DND-41 (cell line): ENCODE measurements at regions not wholly inside any gene's neighbourhood (a gene's known extent, or its start where the extent isn't known, plus 50 kb on each side); places are given as distances from the start of the nearest gene placed in this dataset.

Source experiments
- ATAC-seq: fragments of 200-7000 bp; cut with Tn5 transposase; 3 replicates; pipeline ENCODE4 v1.9.1; 2021; ENCODE audit warnings: low read depth; ENCODE audit not compliant: insufficient read depth
- DNase-seq: peaks from one replicate; pipeline ENCODE4 v3.0.0-alpha.2; 2020
- H2AFZ ChIP-seq: 2 replicates; pipeline ENCODE4 v1.6.0; 2012; ENCODE audit warnings: low read depth, low read length
- H3K27ac ChIP-seq: 2 replicates; pipeline ENCODE4 v1.5.1; 2012; ENCODE audit warnings: low read length, inconsistent platforms
- H3K27me3 ChIP-seq: fragments of 200-600 bp; sonication (generic); 2 replicates; pipeline ENCODE4 v1.6.0; 2012; ENCODE audit warnings: low read length, mild to moderate bottlenecking, inconsistent platforms; ENCODE audit not compliant: insufficient read depth, poor library complexity
- H3K36me3 ChIP-seq: 2 replicates; pipeline ENCODE4 v1.5.1; 2012; ENCODE audit warnings: low read length, inconsistent platforms; ENCODE audit not compliant: insufficient read depth
- H3K4me1 ChIP-seq: 2 replicates; pipeline ENCODE4 v1.5.1; 2012; ENCODE audit warnings: mild to moderate bottlenecking, low read length; ENCODE audit not compliant: insufficient read depth
- H3K4me2 ChIP-seq: 2 replicates; pipeline ENCODE4 v1.6.0; 2012; ENCODE audit warnings: mild to moderate bottlenecking, moderate library complexity, low read length, inconsistent platforms; ENCODE audit not compliant: insufficient read depth
- H3K4me3 ChIP-seq, 2 experiments: fragments of 200-600 bp in 1 of 2; shearing (Covaris generic) in 1 of 2; 2 replicates each; pipeline ENCODE4 v1.5.1; 2012 to 2016; ENCODE audit warnings: inconsistent platforms in 2 of 2, low read length in 2 of 2, mild to moderate bottlenecking in 2 of 2, low read depth in 1 of 2, moderate library complexity in 1 of 2
- H3K79me2 ChIP-seq: 2 replicates; pipeline ENCODE4 v1.6.0; 2012; ENCODE audit warnings: low read length, inconsistent platforms; ENCODE audit not compliant: insufficient read depth
- H3K9ac ChIP-seq: 2 replicates; pipeline ENCODE4 v1.6.0; 2012; ENCODE audit warnings: low read depth, mild to moderate bottlenecking, inconsistent platforms, low read length, moderate library complexity
- H3K9me3 ChIP-seq: 2 replicates; pipeline ENCODE4 v1.5.1; 2012; ENCODE audit warnings: low read length, moderate library complexity, mild to moderate bottlenecking, inconsistent platforms; ENCODE audit not compliant: insufficient read depth, severe bottlenecking
- H4K20me1 ChIP-seq: 2 replicates; pipeline ENCODE4 v1.6.0; 2012; ENCODE audit warnings: low read length; ENCODE audit not compliant: insufficient read depth
- EZH2 ChIP-seq: IDR thresholded peaks from 3 replicates; pipeline ENCODE4 v1.6.1; 2012; ENCODE audit warnings: borderline replicate concordance, low read depth, mild to moderate bottlenecking, moderate library complexity, low read length, inconsistent platforms; ENCODE audit not compliant: severe bottlenecking
- TF ChIP-seq, protein P1 (sequence below): IDR thresholded peaks from 2 replicates; pipeline ENCODE4 v1.5.1; 2012; ENCODE audit warnings: borderline replicate concordance, low read length, moderate library complexity, mild to moderate bottlenecking; ENCODE audit not compliant: poor library complexity, severe bottlenecking; ENCODE audit errors: extremely low read depth

DNA sequence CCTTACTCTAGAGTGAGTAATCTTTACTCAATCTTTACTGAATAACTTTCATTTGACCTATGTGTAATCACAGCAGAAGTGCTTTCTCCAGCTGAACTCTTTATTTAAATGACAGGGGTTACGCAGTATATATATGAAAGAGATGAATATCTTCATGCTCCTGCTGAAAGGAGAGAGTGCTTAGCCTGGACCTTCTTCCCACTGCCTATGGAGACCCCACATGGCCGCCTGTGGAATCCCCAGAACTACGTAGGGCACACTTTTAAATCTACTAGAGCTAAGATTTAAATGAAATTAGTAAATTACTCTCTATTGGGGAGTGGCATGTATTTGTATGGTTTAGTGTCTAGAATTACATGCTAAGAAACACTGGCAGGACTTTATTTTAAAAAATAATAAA is 391.2 kb downstream of the ANKRD50 start:
- no peaks in the 10 kb centered on the region for H3K79me2 ChIP-seq
- no peak overlapping the region for H3K4me3 ChIP-seq
- no peaks in the 10 kb centered on the region for H3K27me3 ChIP-seq
- H3K9me3 ChIP-seq: no peaks in the 10 kb centered on the region
- no peak overlapping the region for H3K9ac ChIP-seq
- no peak for TF ChIP-seq EZH2
- TF ChIP-seq, protein P1, sequence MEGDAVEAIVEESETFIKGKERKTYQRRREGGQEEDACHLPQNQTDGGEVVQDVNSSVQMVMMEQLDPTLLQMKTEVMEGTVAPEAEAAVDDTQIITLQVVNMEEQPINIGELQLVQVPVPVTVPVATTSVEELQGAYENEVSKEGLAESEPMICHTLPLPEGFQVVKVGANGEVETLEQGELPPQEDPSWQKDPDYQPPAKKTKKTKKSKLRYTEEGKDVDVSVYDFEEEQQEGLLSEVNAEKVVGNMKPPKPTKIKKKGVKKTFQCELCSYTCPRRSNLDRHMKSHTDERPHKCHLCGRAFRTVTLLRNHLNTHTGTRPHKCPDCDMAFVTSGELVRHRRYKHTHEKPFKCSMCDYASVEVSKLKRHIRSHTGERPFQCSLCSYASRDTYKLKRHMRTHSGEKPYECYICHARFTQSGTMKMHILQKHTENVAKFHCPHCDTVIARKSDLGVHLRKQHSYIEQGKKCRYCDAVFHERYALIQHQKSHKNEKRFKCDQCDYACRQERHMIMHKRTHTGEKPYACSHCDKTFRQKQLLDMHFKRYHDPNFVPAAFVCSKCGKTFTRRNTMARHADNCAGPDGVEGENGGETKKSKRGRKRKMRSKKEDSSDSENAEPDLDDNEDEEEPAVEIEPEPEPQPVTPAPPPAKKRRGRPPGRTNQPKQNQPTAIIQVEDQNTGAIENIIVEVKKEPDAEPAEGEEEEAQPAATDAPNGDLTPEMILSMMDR: peak; percentile 7
- no peak overlapping the region for H2AFZ ChIP-seq
- H4K20me1 ChIP-seq: no peaks in the 10 kb centered on the region
- no peak overlapping the region for H3K4me2 ChIP-seq
- no peak overlapping the region for H3K27ac ChIP-seq
- DNase-seq (no peak), ATAC-seq (no peak)
- H3K4me1 ChIP-seq: no peaks in the 10 kb centered on the region
- H3K36me3 ChIP-seq: no peaks in the 10 kb centered on the region

DNA sequence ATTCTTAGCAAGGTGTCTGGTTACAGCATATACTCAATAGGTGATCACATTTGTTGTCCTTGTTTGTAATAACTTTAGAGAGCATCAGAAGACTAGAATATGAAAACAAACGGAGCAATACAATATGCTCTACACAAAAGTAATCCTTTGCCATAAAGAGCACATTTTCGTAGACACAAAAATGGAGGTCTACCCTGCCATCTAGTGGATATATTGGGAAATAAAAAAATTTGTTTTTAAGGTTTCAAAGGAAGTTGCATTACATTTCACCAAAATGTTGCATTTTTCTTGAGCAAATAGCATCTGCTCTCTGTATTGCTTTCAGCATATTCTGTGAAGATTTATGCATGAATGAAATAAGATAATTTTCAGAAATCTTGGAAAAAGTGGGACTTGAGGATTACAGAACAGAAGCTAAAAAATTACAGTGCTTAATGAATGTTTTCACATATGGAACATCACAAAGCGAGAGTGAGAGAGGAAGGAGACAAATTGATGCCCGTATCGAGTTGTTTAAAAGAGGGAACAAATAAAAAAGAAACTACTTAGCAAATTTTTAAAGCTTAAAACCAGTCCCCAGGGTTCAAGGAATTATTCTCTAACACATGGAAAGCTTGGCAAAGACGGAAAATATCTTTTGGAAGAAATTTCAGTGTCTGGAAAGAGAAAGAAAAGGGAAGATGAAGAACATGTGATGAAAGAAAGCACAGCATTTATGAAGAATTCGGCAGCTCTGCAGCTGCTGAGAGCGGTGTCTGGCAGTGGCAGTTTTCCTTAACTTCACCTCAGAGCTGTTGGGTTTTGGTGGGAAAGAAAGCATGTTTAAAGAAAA is 390.1 kb downstream of the ANKRD50 start:
- Histone ChIP-seq H3K27ac (no peak overlapping the region), H3K9me3 (no peaks in the 10 kb centered on the region), H3K4me3 (no peak overlapping the region), H3K4me1 (no peaks in the 10 kb centered on the region), H4K20me1 (no peaks in the 10 kb centered on the region), H3K27me3 (no peaks in the 10 kb centered on the region), H3K36me3 (no peaks in the 10 kb centered on the region), H3K79me2 (no peaks in the 10 kb centered on the region), H3K9ac (no peak overlapping the region), H3K4me2 (no peak overlapping the region), H2AFZ (no peak overlapping the region)
- no peak for DNase-seq
- no peak for TF ChIP-seq EZH2
- TF ChIP-seq, protein P1: peak; percentile 60
- ATAC-seq: peak; percentile 58; the same call in 2 of the 3 replicates

DNA sequence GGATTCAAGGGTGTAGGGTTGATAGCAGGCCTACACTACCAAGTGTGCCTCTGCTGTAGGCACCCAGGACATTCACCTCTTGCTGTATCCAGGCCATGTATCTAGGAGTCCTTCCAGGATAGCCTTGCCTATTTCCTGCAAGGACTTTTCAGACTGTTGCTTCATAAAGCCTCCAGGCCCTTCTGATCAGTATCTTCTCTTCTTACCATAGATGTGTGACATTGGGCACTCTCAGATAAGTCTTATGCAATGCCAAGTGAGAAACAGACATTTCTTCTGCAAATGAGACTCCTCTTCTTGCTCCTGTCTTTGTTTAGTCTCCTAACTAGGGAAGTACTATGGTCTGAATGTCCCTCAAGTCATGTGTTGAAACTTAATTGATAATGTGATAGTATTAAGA is 386.8 kb downstream of the ANKRD50 start:
- no peak overlapping the region for H2AFZ ChIP-seq
- H3K36me3 ChIP-seq: no peaks in the 10 kb centered on the region
- no peak overlapping the region for H3K9ac ChIP-seq
- H4K20me1 ChIP-seq: no peaks in the 10 kb centered on the region
- H3K27me3 ChIP-seq: no peaks in the 10 kb centered on the region
- no peak overlapping the region for H3K27ac ChIP-seq
- no peaks in the 10 kb centered on the region for H3K4me1 ChIP-seq
- TF ChIP-seq, protein P1: no peak
- no peak for TF ChIP-seq EZH2
- H3K4me2 ChIP-seq: no peak overlapping the region
- no peaks in the 10 kb centered on the region for H3K9me3 ChIP-seq
- H3K4me3 ChIP-seq: no peak overlapping the region
- H3K79me2 ChIP-seq: no peaks in the 10 kb centered on the region
- DNase-seq: no peak
- ATAC-seq: no peak
